Activated CD4-positive, CD25-positive, alpha-beta regulatory T cell treated with anti-CD3 and anti-CD28 coated beads, Interleukin-2, amount 50 U/mL, for 72 hours (primary cell): ENCODE measurements at regions not wholly inside any gene's neighbourhood (a gene's known extent, or its start where the extent isn't known, plus 50 kb on each side); places are given as distances from the start of the nearest gene placed in this dataset.

Source experiments
- DNase-seq: peaks from one replicate; pipeline ENCODE4 v3.0.0; 2021

GRCh38 chr10:130432850-130433249, 296.7 kb downstream of the GLRX3 start:
- DNase-seq: no peak

DNA sequence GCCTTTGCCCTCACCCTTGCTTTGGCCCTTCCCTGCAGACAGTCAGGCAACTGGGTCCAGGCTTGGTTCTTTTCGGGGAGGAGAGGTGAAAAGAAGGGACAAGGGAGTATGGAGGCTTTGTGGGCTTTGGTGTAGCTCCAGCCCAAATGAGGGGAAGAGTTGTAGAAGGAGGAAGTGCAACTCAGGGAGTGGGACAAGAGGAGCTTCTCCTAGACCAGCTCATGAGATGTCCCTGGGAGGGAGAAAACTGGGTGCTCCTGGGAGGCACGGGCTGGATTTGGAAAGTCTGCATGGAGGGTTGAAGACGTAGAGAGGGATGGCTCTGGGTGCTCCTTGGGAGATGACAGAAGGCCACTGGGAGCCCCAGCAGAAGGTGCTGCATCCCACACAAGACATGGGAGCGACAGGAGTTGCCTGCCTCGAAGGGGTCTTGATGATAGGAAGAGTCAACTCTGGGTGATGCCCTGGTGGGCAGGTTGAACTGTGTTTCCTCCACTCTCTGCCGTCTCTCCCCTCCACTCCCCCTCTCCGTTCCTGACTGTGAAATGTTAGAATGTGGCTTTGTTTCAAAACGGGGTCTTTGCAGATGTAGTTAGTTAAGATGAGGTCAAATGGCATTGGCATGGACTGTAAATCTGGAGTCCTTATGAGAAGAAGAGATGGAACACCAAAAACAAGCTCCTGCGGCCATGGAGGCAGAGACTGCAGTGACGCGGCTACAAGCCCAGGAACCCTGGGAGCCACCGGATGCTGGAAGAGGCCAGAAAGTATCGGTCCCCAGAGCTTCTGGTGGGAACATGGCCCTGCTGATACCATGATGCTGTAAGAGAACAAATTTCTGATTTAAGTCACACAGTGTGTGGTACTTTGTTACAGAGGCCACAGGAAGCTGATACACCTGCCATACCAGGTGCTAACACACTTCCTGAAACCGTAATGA, 298.5 kb downstream of the GLRX3 start:
- DNase-seq: no peak

DNA sequence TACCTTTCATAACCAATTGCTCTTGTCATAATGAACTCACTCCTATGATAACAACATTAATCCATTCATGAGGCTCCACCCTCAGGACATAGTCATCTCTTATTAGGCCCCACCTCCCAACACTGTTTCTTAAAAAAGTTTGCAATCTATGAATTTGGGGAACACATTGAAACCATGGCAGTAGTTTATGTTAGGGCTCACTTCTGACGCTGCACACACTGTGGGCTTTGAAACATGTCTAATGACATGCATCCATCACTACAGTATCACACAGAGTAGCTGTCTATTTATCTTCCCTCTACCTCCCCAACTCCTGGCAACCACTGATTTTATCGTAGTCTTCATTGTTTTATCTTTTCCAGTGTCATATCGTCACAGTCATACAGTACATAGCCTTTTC, 299.8 kb downstream of the GLRX3 start:
- DNase-seq: no peak

GRCh38 chr10:130438861-130439260, 302.7 kb downstream of the GLRX3 start:
- DNase-seq: no peak

GRCh38 chr10:130439766-130440165, 303.6 kb downstream of the GLRX3 start:
- DNase-seq: no peak

GRCh38 chr10:130440494-130440893, 304.3 kb downstream of the GLRX3 start:
- no peak for DNase-seq

DNA sequence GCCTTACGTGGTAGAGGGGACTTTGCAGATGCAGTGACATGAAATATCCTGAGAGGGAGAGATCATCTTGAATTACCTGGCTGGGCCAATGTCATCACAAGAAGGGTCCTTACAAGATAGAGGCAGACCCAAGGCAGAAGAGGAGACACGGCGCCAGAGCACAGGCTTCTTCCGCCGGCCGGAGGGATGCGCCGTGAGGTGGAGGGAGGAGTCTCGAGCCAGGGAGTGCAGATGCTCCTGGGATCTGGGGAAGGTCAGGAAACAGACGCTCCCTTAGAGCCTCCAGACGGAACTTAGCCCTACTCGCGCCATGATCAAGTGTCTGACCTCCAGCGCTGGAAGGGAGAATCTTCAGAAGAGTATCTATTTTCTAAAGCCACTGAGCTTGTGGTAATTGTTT, 304.8 kb downstream of the GLRX3 start:
- DNase-seq: no peak

DNA sequence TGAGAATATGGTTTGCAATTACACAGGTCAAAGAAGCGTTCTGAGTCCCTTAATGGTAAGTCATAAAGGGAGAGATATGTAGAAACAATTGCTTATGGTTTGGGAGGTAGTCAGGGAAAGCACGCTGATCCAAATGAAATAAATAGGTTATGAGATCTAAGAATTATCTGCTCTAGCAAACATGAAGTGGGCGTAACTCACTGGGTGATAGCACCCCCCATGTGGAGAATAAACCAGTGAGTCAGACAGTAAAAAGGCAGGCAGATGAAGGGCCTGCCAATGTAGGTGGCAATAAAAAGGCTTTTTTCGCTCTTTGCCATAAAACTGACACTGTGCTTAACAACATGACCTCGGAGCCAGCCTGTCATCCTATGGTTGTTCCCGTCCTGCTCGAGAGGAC, 306.9 kb downstream of the GLRX3 start:
- no peak for DNase-seq

- DNase-seq: no peak
These were observed 317.0 kb downstream of the GLRX3 start for GRCh38 chr10:130453036-130453720.

DNA sequence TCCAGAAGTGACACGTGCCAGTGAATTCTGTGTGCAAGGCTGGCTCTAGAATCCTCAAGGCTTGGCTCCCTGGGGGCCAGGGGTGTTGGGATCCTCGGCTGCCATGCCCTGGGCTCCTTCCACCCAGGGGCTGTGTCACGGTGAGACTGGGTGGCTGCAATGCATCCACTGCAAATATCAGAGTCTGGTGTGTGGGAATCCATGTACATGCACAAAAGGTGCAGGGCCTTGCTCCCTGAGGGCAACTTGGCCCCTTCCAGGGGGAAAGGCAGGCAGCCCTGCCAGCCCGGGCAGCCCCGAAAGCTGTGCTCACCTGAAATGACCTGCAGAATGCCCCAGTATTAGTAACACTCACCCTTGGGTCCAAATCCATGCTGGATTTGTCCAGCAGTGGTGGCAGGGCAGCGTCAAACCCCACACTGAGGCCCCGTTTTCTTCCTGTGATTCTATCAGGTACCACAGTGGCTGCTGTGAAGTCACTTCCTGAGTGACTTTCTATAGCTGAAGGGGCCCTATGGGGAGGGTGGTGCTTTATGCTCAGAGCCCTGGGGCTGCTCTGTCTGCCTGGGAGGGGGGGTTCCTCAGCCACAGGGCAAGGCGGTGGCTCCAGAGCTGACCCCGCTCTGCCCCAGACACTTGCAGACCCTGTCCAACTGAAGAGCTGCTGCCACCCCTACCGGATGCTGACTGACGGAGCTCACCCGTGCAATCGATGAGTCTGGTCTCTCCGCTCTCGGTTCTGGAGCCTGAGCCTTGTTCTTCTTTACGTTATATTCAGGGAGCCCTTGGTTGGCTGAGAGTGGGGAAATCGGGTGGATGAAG, 317.7 kb downstream of the GLRX3 start:
- DNase-seq: no peak

- DNase-seq: no peak
These were observed 318.4 kb downstream of the GLRX3 start for GRCh38 chr10:130454543-130455000.

GRCh38 chr10:130455111-130455695, 319.0 kb downstream of the GLRX3 start:
- DNase-seq: no peak

DNA sequence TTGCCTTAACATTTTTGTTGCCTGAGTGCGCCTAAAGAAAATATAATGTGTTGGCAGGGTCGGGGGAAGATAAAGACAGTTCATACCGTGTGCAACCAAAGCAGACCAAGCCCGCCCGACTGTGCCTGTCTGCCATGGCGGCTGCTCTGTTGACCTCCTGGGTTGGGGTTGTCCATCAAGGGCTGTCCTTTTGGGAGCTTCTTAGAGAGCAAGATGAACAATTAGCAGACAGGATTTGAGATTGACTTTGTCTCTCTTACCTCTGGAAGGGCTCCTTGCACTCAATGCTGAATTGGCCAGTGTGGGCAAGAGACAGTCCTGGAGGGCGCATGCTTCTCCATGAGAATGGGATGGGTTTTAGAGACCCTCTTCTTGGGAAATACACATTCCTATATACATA, 319.6 kb downstream of the GLRX3 start:
- DNase-seq: no peak

DNA sequence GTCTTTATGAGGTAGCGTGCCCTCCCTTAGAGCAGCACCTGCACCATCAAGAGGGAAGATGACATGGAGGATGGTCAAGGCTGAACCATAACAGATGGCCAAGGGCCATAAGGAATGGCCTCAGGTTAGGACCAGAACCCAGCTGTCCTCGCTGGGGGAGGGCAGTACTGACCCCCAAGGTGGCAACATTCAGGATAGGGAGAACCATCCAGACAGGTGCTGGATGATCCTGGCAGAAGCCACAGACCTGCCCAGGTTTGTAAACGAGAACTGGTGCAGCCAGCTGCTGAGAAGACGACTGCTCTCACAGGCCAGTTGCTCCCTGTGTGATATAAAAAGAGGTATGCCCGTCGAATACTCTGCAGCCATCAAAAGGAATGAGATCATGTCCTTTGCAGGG, 320.4 kb downstream of the GLRX3 start:
- DNase-seq: no peak

DNA sequence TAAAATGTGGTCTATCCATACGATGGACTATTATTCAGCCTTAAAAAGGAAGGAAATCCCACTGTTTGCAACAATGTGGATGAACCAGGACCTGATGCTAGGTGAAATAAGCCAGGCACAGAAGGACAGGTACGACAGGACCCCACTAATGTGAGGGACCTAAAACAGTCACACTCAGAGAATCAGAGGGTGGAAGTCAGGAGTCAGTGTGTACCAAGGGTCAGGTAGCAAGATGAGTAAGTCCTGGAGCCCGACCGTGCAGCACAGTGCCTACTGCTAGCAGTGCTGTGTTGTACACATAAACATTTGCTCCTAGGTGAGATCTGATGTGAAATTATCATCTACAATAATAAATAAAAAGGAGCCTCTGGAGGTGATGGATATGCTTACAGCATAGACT, 322.3 kb downstream of the GLRX3 start:
- no peak for DNase-seq

DNA sequence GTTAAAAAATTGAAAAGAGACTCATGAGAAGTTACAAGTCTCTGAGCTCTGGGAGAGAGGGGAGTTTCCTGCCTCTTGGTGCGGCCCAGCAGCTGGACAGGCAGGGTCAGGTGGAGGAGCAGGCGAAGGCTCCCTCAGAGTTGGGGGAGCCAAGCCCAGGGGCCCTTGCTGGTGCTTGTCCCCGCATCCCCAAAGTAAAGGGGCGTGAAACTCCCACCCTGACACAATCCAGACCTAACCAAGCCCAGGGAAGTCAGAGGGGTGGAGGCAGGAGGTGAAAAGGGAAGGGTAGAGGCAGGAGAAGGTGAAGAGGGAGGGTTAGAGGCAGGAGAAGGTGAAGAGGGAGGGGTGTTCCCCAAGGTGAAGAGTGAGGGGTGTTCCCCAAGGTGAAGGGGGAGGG, 322.8 kb downstream of the GLRX3 start:
- no peak for DNase-seq

DNA sequence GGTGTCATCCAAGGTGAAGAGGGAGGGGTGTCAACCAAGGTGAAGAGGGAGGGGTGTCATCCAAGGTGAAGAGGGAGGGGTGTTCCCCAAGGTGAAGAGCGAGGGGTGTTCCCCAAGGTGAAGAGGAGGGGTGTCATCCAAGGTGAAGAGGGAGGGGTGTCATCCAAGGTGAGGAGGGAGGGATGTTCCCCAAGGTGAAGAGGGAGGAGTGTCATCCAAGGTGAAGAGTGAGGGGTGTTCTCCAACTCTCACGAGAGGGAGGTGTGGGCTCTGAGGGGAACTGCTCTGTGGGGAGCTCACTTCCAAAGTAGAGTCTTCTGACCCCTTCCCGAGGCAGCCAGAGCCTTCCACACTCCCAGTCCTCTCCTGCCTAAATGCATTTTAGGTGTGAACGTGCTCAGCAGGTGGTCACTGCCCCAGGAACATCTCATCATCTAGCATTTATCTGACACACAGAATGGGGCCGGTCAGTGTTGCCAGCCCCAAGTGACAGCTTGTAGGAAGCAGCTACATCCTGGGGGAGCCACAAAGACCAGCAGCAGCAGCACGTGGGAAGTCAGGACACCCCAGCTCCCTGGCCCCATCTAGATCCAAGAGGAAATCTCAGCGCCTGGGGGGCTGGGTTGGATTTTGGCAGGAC, 323.8 kb downstream of the GLRX3 start:
- DNase-seq: no peak

DNA sequence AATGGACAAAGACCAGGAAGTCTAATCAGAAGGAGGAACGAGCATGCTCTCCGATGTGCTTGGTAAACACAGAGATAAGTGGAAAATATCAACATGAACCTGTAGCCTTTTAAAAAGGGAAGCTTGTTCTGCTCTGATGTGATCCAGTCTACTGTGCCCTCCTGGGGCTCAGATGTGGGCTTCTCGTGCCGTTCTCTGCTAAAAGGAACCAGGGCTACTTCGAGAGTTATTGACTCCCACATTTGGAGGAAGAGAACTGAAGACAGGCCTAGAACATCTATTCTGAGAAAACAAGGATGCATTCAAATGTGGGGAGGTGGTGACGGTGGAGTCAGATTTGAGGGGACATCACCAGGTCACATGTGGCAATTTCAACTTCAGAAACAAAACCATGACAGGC, 325.4 kb downstream of the GLRX3 start:
- no peak for DNase-seq

GRCh38 chr10:130463104-130463875, 327.1 kb downstream of the GLRX3 start:
- DNase-seq: no peak

DNA sequence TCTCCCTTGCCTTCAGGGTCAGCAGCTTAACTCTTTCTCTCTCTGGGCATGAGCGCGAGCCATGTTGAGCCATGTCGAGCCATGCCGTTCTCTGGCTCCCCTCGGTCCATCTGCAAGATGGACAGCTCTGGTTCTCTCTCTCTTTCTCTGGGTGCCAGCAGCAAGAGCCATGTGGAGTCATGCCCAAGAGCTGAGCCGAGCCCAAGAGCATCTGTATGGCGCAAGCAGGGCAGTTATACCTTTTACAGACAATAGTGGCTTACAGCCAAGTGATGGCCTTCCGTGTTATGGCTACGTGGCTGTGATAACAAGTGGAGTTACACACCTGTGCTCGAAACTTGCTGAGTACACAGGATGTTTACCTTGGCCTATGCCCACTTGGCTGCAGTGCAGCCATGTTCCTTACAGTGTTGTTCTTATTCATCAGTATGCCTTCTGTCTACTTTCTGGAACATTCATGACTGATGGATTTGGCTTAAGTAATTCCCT, 327.7 kb downstream of the GLRX3 start:
- no peak for DNase-seq

- no peak for DNase-seq
These were observed 328.2 kb downstream of the GLRX3 start for GRCh38 chr10:130464426-130464825.
